ENCODE measurements at regions not wholly inside any gene's neighbourhood (a gene's known extent, or its start where the extent isn't known, plus 50 kb on each side); places are given as distances from the start of the nearest gene placed in this dataset.

DNA sequence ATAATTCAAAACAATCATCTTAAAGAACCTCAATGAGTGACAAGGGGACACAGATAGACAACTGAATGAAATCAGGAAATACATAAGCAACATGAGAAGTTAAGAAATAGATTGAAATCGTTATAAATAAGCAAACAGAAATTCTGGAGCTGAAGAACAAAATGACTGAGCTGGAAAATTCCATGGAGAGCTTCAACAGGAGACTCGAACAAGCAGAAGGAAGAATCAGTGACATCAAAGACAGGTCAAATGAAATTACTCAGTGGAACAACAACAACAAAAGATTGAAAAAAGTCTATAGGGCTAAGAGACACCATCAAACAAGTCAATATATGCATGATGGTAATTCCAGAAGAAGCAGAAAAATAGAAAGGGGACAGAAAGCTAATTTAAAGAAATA is 89.5 kb upstream of the ALKAL2 start:
- Histone ChIP-seq H3K4me3 (ENCODE audit: low read depth in 2 of 2, low read length in 1 of 2) (no peak overlapping the region), H3K27ac (ENCODE audit: low read depth in 2 of 2, low read length in 1 of 2) (no peak overlapping the region), H4K20me1 (ENCODE audit: insufficient read depth) (no peaks in the 10 kb centered on the region), H2AFZ (ENCODE audit: low read depth) (no peak overlapping the region), H3K79me2 (ENCODE audit: insufficient read depth) (no peaks in the 10 kb centered on the region), H3K36me3 (replicated peaks in 1 of 2; ENCODE audit: control insufficient read depth in 1 of 2, insufficient read depth in 2 of 2, low read length in 1 of 2) (no peaks in the 10 kb centered on the region), H3K4me2 (no peak overlapping the region), H3K9me3 (no peaks in the 10 kb centered on the region; the same call in 1 of the 2 replicates), H3F3A (replicated peaks; ENCODE audit: insufficient read depth) (no peaks in the 10 kb centered on the region), H3K9me2 (no peaks in the 10 kb centered on the region), H3K4me1 (ENCODE audit: control insufficient read depth in 1 of 2, insufficient read depth in 2 of 2, low read depth in 1 of 2, low read length in 1 of 2) (peaks cover 0 to 4% of the 10 kb centered on the region in 2 experiments; a peak in 1 of 4 replicates), H3K9ac (no peak overlapping the region), H3K27me3 (ENCODE audit: insufficient read depth) (no peaks in the 10 kb centered on the region)
- CTCF ChIA-PET: interaction anchor here (0.7 to 1.0 kb wide), 2 partner anchors 11 to 137 kb away, joined by 3 to 4 read pairs; no protein-coding TSS in a partner anchor
- DNase-seq: no peak
- POLR2A ChIA-PET: no interaction called here
- TF ChIP-seq GABPA (IDR thresholded peaks at IDR 0.05; ENCODE audit: low read depth): no peak
- TF ChIP-seq USF2 (IDR thresholded peaks at IDR 0.05; ENCODE audit: borderline replicate concordance, low read depth, low read length): no peak
- TF ChIP-seq, protein P1, sequence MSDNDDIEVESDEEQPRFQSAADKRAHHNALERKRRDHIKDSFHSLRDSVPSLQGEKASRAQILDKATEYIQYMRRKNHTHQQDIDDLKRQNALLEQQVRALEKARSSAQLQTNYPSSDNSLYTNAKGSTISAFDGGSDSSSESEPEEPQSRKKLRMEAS (IDR thresholded peaks at IDR 0.05; ENCODE audit: low read depth): no peak
- TF ChIP-seq MXI1 (IDR thresholded peaks at IDR 0.05; ENCODE audit: low read depth, low read length): no peak
- TF ChIP-seq JUND (IDR thresholded peaks at IDR 0.05): no peak
- TF ChIP-seq RCOR1 (IDR thresholded peaks at IDR 0.05; ENCODE audit: low read length): no peak
- no peak for TF ChIP-seq USF1 (IDR thresholded peaks at IDR 0.05; ENCODE audit: borderline replicate concordance, low read depth)
- no peak for TF ChIP-seq SIN3A (IDR thresholded peaks at IDR 0.05; ENCODE audit: borderline replicate concordance, low read depth, low read length)
- no peak for TF ChIP-seq EP300 (IDR thresholded peaks at IDR 0.05; ENCODE audit: borderline replicate concordance in 1 of 2, low read depth in 1 of 2, low read length in 1 of 2)
- TF ChIP-seq ZBTB33 (IDR thresholded peaks at IDR 0.05; ENCODE audit: borderline replicate concordance, low read depth): no peak
- TF ChIP-seq RAD21 (IDR thresholded peaks at IDR 0.05; ENCODE audit: low read length): no peak
- TF ChIP-seq FOSL2 (IDR thresholded peaks at IDR 0.05; ENCODE audit: borderline replicate concordance, low read depth): no peak
- TF ChIP-seq ELF1 (IDR thresholded peaks at IDR 0.05): no peak
- TF ChIP-seq FOXM1 (IDR thresholded peaks at IDR 0.05; ENCODE audit: low read depth): no peak
- TF ChIP-seq POLR2AphosphoS5 (IDR thresholded peaks at IDR 0.05; ENCODE audit: low read depth, low read length): no peak
- TF ChIP-seq TAF1 (IDR thresholded peaks at IDR 0.05; ENCODE audit: borderline replicate concordance, low read depth, low read length): no peak
- no peak for TF ChIP-seq GATA2 (CRISPR knock-in tag; IDR thresholded peaks at IDR 0.05)
- no peak for TF ChIP-seq TCF12 (IDR thresholded peaks at IDR 0.05)
- 9% methylated on average over 2 of the region's 2 CpGs for WGBS (ENCODE audit: low lambda C conversion rate)
